ENCODE measurements at regions not wholly inside any gene's neighbourhood (a gene's known extent, or its start where the extent isn't known, plus 50 kb on each side); places are given as distances from the start of the nearest gene placed in this dataset.
"Not testable (repeated sequence)": the region's sequence is repeated elsewhere in the genome, so short reads cannot be mapped to it uniquely, and the experiment has no call there.

- H3K27ac Mint-ChIP-seq, result no peak overlapping the region
- CTCF ChIA-PET, result interaction anchor here (1.5 kb wide), 1 partner anchor 20 kb away, joined by 3 read pairs; no protein-coding TSS in a partner anchor
- H3K36me3 Mint-ChIP-seq, result no peaks in the 10 kb centered on the region
- H3K9me3 Mint-ChIP-seq, result no peaks in the 10 kb centered on the region
- DNase-seq, result no peak
- no peaks in the 10 kb centered on the region for H3K4me1 Mint-ChIP-seq
- H3K4me3 Mint-ChIP-seq, result no peak overlapping the region
- H3K27me3 Mint-ChIP-seq, result peaks cover 11% of the 10 kb centered on the region
These were observed 63.1 kb downstream of the MTNR1B start for GRCh38 chr11:93032580-93032979.

- Mint-ChIP-seq H3K27me3 (peaks cover 11% of the 10 kb centered on the region), H3K4me1 (no peaks in the 10 kb centered on the region), H3K4me3 (no peak overlapping the region), H3K9me3 (no peaks in the 10 kb centered on the region), H3K27ac (no peak overlapping the region), H3K36me3 (no peaks in the 10 kb centered on the region)
- CTCF ChIA-PET, result interaction anchor here (1.5 kb wide), 1 partner anchor 21 kb away, joined by 3 read pairs; no protein-coding TSS in a partner anchor
- DNase-seq, result no peak
These were observed 63.6 kb downstream of the MTNR1B start for GRCh38 chr11:93033093-93033492.

GRCh38 chr11:93034031-93034722 is 64.7 kb downstream of the MTNR1B start:
- no peaks in the 10 kb centered on the region for H3K4me1 Mint-ChIP-seq
- no peak for DNase-seq
- H3K27me3 Mint-ChIP-seq, result peaks cover 11% of the 10 kb centered on the region
- H3K36me3 Mint-ChIP-seq, result no peaks in the 10 kb centered on the region
- no peak overlapping the region for H3K27ac Mint-ChIP-seq
- no peaks in the 10 kb centered on the region for H3K9me3 Mint-ChIP-seq
- H3K4me3 Mint-ChIP-seq, result no peak overlapping the region
- CTCF ChIA-PET, result interaction anchor here (1.5 kb wide), 1 partner anchor 22 kb away, joined by 3 read pairs; no protein-coding TSS in a partner anchor

GRCh38 chr11:93034723-93035039 is 65.2 kb downstream of the MTNR1B start:
- H3K27me3 Mint-ChIP-seq, result peaks cover 11% of the 10 kb centered on the region

GRCh38 chr11:93038521-93038920 is 69.1 kb downstream of the MTNR1B start:
- CTCF ChIA-PET, result no interaction called here
- H3K9me3 Mint-ChIP-seq, result no peaks in the 10 kb centered on the region
- no peak overlapping the region for H3K27ac Mint-ChIP-seq
- no peaks in the 10 kb centered on the region for H3K4me1 Mint-ChIP-seq
- DNase-seq, result no peak
- H3K36me3 Mint-ChIP-seq, result no peaks in the 10 kb centered on the region
- no peaks in the 10 kb centered on the region for H3K27me3 Mint-ChIP-seq
- H3K4me3 Mint-ChIP-seq, result no peak overlapping the region

More at GRCh38 chr11:93034723-93035039, 65.2 kb downstream of the MTNR1B start:
- Mint-ChIP-seq H3K27ac (no peak overlapping the region), H3K9me3 (no peaks in the 10 kb centered on the region), H3K36me3 (no peaks in the 10 kb centered on the region), H3K4me1 (no peaks in the 10 kb centered on the region), H3K4me3 (no peak overlapping the region)
- DNase-seq, result no peak
- CTCF ChIA-PET, result no interaction called here

GRCh38 chr11:93039531-93040240 is 70.2 kb downstream of the MTNR1B start:
- CTCF ChIA-PET, result no interaction called here

GRCh38 chr11:93041682-93042081 is 72.2 kb downstream of the MTNR1B start:
- H3K9me3 Mint-ChIP-seq, result no peaks in the 10 kb centered on the region
- no peak overlapping the region for H3K27ac Mint-ChIP-seq
- H3K36me3 Mint-ChIP-seq, result no peaks in the 10 kb centered on the region
- CTCF ChIA-PET, result no interaction called here
- H3K27me3 Mint-ChIP-seq, result no peaks in the 10 kb centered on the region
- DNase-seq, result no peak
- no peaks in the 10 kb centered on the region for H3K4me1 Mint-ChIP-seq
- H3K4me3 Mint-ChIP-seq, result no peak overlapping the region

More at GRCh38 chr11:93039531-93040240, 70.2 kb downstream of the MTNR1B start:
- no peaks in the 10 kb centered on the region for H3K4me1 Mint-ChIP-seq
- H3K27ac Mint-ChIP-seq, result no peak overlapping the region
- no peak overlapping the region for H3K4me3 Mint-ChIP-seq
- H3K36me3 Mint-ChIP-seq, result no peaks in the 10 kb centered on the region
- no peak for DNase-seq
- no peaks in the 10 kb centered on the region for H3K9me3 Mint-ChIP-seq
- H3K27me3 Mint-ChIP-seq, result no peaks in the 10 kb centered on the region

- H3K4me1 Mint-ChIP-seq, H3K27ac Mint-ChIP-seq, DNase-seq, H3K27me3 Mint-ChIP-seq, CTCF ChIA-PET, H3K36me3 Mint-ChIP-seq, H3K4me3 Mint-ChIP-seq, H3K9me3 Mint-ChIP-seq: not testable (repeated sequence)
These were observed 73.7 kb downstream of the MTNR1B start for GRCh38 chr11:93043186-93043585.

- H3K4me3 Mint-ChIP-seq, result no peak overlapping the region
- H3K27me3 Mint-ChIP-seq, result no peaks in the 10 kb centered on the region
- H3K27ac Mint-ChIP-seq, result no peak overlapping the region
- H3K36me3 Mint-ChIP-seq, result no peaks in the 10 kb centered on the region
- DNase-seq, result no peak
- CTCF ChIA-PET, result no interaction called here
- no peaks in the 10 kb centered on the region for H3K4me1 Mint-ChIP-seq
- H3K9me3 Mint-ChIP-seq, result no peaks in the 10 kb centered on the region
These were observed 80.3 kb downstream of the MTNR1B start for GRCh38 chr11:93049740-93050139.

- H3K4me3 Mint-ChIP-seq, result no peak overlapping the region
- CTCF ChIA-PET, result no interaction called here
These were observed 81.7 kb downstream of the MTNR1B start for GRCh38 chr11:93051186-93051585.

GRCh38 chr11:93053864-93054263 is 84.4 kb downstream of the MTNR1B start:
- CTCF ChIA-PET, result interaction anchor here (1.0 kb wide), 1 partner anchor 97 kb away, joined by 3 read pairs; no protein-coding TSS in a partner anchor
- Mint-ChIP-seq H3K27me3 (no peaks in the 10 kb centered on the region), H3K9me3 (no peaks in the 10 kb centered on the region), H3K4me1 (no peaks in the 10 kb centered on the region), H3K4me3 (no peak overlapping the region), H3K36me3 (no peaks in the 10 kb centered on the region), H3K27ac (no peak overlapping the region)
- DNase-seq, result no peak

More at GRCh38 chr11:93051186-93051585, 81.7 kb downstream of the MTNR1B start:
- no peaks in the 10 kb centered on the region for H3K36me3 Mint-ChIP-seq
- H3K27ac Mint-ChIP-seq, result no peak overlapping the region
- no peak for DNase-seq
- H3K4me1 Mint-ChIP-seq, result no peaks in the 10 kb centered on the region
- no peaks in the 10 kb centered on the region for H3K9me3 Mint-ChIP-seq
- H3K27me3 Mint-ChIP-seq, result no peaks in the 10 kb centered on the region

GRCh38 chr11:93054279-93054678 is 84.8 kb downstream of the MTNR1B start:
- Mint-ChIP-seq H3K27me3 (no peaks in the 10 kb centered on the region), H3K27ac (no peak overlapping the region), H3K4me3 (no peak overlapping the region), H3K4me1 (no peaks in the 10 kb centered on the region), H3K36me3 (no peaks in the 10 kb centered on the region), H3K9me3 (no peaks in the 10 kb centered on the region)
- no peak for DNase-seq
- CTCF ChIA-PET, result interaction anchor here (0.8 to 1.0 kb wide), 2 partner anchors 41 to 98 kb away, joined by 3 read pairs; no protein-coding TSS in a partner anchor

- H3K27ac Mint-ChIP-seq, result no peak overlapping the region
These were observed 85.4 kb downstream of the MTNR1B start for GRCh38 chr11:93054881-93055280.

GRCh38 chr11:93059117-93059957 is 89.9 kb downstream of the MTNR1B start:
- DNase-seq, result no peak
- CTCF ChIA-PET, result interaction anchor here (0.5 to 0.6 kb wide), 2 partner anchors 445 to 593 kb away, joined by 3 to 4 read pairs; no protein-coding TSS in a partner anchor
- Mint-ChIP-seq H3K4me3 (no peak overlapping the region), H3K27me3 (no peaks in the 10 kb centered on the region), H3K27ac (no peak overlapping the region), H3K36me3 (no peaks in the 10 kb centered on the region), H3K9me3 (no peaks in the 10 kb centered on the region), H3K4me1 (no peaks in the 10 kb centered on the region)

More at GRCh38 chr11:93054881-93055280, 85.4 kb downstream of the MTNR1B start:
- Mint-ChIP-seq H3K27me3 (no peaks in the 10 kb centered on the region), H3K4me1 (no peaks in the 10 kb centered on the region), H3K9me3 (no peaks in the 10 kb centered on the region), H3K36me3 (no peaks in the 10 kb centered on the region), H3K4me3 (no peak overlapping the region)
- CTCF ChIA-PET, result interaction anchor here (0.6 to 0.8 kb wide), 2 partner anchors 40 to 327 kb away, joined by 3 read pairs; no protein-coding TSS in a partner anchor
- DNase-seq, result no peak

Measured in activated naive CD4-positive, alpha-beta T cell treated with anti-CD3 and anti-CD28 coated beads, Interleukin-2, amount 10 ng/mL, durations not matched to agents 7 days and 5 days (primary cell).